Peyer's patch (tissue), 4 donors: ENCODE measurements at regions not wholly inside any gene's neighbourhood (a gene's known extent, or its start where the extent isn't known, plus 50 kb on each side); places are given as distances from the start of the nearest gene placed in this dataset.
"Not testable (repeated sequence)": the region's sequence is repeated elsewhere in the genome, so short reads cannot be mapped to it uniquely, and the experiment has no call there.

ENCODE experiments used
- DNase-seq, 3 donors: peaks; one replicate each; pipeline ENCODE4 v3.0.0-alpha.2; 2017 to 2019
- H3K27ac ChIP-seq, 4 donors: fragments of 200-600 bp; sonication (generic); one replicate each; pipeline ENCODE4 v1.5.1; 2016 to 2019
- H3K27me3 ChIP-seq, 2 donors: fragments of 200-600 bp; sonication (generic); one replicate each; pipeline ENCODE4 v1.5.1; 2019
- H3K36me3 ChIP-seq, 3 donors: fragments of 200-600 bp; sonication (generic); one replicate each; pipeline ENCODE4 v1.5.1; 2016 to 2019
- H3K4me1 ChIP-seq, 4 donors: fragments of 200-600 bp; sonication (generic); one replicate each; pipeline ENCODE4 v1.5.1; 2016 to 2019
- H3K4me3 ChIP-seq, 4 donors: fragments of 200-600 bp; sonication (generic); 1 replicate in 3 of 4; 2 replicates in 1 of 4; pipeline ENCODE4 v1.5.1; 2016 to 2019; ENCODE audit warnings: mild to moderate bottlenecking in 1 of 4
- H3K9me3 ChIP-seq, 4 donors: fragments of 200-600 bp; sonication (generic); one replicate each; pipeline ENCODE4 v1.5.1; 2016 to 2019; ENCODE audit warnings: mild to moderate bottlenecking in 1 of 4
- POLR2A ChIP-seq, 2 donors: fragments of 450-650 bp; IDR thresholded peaks; one replicate each; pipeline ENCODE4 v1.5.1; 2017; ENCODE audit warnings: antibody characterized with exemption in 2 of 2, mild to moderate bottlenecking in 2 of 2, moderate library complexity in 2 of 2
- TF ChIP-seq, protein P1 (sequence below), 6 experiments: fragments of 450-650 bp in 4 of 6; fragments of 200-600 bp in 2 of 6; sonication (generic) in 1 of 6; IDR thresholded peaks; one replicate each; pipeline ENCODE4 v1.5.1; 2017 to 2019; ENCODE audit warnings: antibody characterized with exemption in 6 of 6, mild to moderate bottlenecking in 3 of 6, moderate library complexity in 1 of 6

DNA sequence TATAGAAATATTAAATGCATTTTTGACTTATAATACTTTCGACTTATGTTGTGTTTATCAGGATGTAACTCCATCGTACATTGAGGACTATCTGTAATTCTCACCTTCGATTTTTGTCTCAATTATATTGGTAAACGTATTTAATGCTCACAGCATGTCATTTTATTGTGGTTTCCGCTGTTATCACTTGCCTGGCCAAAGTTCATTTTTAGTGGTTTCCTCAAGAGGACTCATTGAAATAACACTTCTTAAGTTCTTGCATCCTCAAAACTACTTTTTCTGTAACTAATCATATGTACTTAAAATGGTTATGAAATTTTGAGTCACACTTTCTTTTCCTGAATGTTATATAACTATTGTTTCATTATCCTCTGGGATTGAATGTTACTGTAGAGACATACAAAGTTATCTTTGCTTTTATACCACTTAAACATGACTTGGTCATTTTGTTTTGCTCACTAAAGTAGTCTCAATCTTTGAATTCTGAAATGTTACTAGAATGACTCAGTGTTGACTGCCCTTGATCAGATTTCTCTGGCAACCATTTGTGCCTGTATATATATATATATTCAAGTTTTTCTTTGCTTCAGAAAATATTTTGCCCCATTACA is 289.6 kb upstream of the PROX1 start:
- H3K27ac ChIP-seq, result no peak overlapping the region
- no peaks in the 10 kb centered on the region for H3K9me3 ChIP-seq
- H3K4me1 ChIP-seq, result peaks cover 0 to 17% (median 0%) of the 10 kb centered on the region in 4 donors
- H3K36me3 ChIP-seq, result no peaks in the 10 kb centered on the region
- peak in 1 of 3 donors; percentile 55 for DNase-seq
- H3K27me3 ChIP-seq, result no peaks in the 10 kb centered on the region
- TF ChIP-seq, protein P1, sequence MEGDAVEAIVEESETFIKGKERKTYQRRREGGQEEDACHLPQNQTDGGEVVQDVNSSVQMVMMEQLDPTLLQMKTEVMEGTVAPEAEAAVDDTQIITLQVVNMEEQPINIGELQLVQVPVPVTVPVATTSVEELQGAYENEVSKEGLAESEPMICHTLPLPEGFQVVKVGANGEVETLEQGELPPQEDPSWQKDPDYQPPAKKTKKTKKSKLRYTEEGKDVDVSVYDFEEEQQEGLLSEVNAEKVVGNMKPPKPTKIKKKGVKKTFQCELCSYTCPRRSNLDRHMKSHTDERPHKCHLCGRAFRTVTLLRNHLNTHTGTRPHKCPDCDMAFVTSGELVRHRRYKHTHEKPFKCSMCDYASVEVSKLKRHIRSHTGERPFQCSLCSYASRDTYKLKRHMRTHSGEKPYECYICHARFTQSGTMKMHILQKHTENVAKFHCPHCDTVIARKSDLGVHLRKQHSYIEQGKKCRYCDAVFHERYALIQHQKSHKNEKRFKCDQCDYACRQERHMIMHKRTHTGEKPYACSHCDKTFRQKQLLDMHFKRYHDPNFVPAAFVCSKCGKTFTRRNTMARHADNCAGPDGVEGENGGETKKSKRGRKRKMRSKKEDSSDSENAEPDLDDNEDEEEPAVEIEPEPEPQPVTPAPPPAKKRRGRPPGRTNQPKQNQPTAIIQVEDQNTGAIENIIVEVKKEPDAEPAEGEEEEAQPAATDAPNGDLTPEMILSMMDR (IDR thresholded peaks at IDR 0.05), result no peak
- no peak for TF ChIP-seq POLR2A (IDR thresholded peaks at IDR 0.05)
- no peak overlapping the region for H3K4me3 ChIP-seq

DNA sequence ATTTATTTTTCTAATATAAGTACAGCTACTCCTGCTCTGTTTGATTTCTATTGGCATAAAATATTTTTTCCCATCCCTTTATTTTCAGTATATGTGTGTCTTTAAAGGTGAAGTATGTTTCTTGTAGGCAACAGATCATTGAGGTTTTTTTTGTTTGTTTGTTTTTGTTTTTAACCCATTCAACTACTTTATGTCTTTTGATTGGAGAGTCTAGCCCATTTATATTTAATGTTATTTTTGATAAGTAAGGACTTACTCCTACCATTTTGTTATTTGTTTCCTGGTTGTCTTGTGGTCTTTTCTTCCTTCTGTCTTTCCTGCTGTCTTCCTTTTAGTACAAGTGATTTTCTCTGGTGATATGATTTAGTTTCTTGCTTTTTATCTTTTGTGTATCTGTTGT is 285.1 kb upstream of the PROX1 start:
- Histone ChIP-seq H3K9me3 (no peaks in the 10 kb centered on the region), H3K27me3 (no peaks in the 10 kb centered on the region), H3K27ac (no peak overlapping the region), H3K36me3 (no peaks in the 10 kb centered on the region), H3K4me3 (no peak overlapping the region), H3K4me1 (peaks cover 0 to 5% (median 0%) of the 10 kb centered on the region in 4 donors)
- DNase-seq, result no peak
- TF ChIP-seq POLR2A (IDR thresholded peaks at IDR 0.05), result no peak
- TF ChIP-seq, protein P1 (IDR thresholded peaks at IDR 0.05), result no peak

DNA sequence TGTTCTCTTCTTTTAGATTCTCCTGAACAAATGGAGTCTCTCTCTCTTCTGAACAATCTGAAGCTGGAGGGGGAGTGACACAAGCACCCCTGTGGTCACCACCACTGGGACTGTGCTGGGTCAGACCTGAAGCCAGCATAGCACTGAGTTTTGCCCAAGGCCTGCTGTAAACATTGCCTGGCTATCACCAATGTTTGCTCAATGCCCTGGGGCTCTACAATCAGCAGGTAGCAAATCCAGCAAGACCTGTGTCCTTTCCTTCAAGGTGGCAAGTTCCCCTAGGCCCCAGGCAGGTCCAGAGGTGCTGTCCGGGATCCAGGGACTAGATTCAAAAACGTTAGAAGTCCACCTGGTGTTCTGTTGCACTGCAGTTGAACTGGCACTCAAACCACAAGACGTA is 282.8 kb upstream of the PROX1 start:
- Histone ChIP-seq H3K4me3 (no peak overlapping the region), H3K4me1 (no peaks in the 10 kb centered on the region), H3K9me3 (peaks cover 0 to 3% (median 0%) of the 10 kb centered on the region in 4 donors), H3K27ac (no peak overlapping the region), H3K27me3 (no peaks in the 10 kb centered on the region), H3K36me3 (no peaks in the 10 kb centered on the region)
- no peak for DNase-seq
- no peak for TF ChIP-seq POLR2A (IDR thresholded peaks at IDR 0.05)
- TF ChIP-seq, protein P1 (IDR thresholded peaks at IDR 0.05), result no peak

DNA sequence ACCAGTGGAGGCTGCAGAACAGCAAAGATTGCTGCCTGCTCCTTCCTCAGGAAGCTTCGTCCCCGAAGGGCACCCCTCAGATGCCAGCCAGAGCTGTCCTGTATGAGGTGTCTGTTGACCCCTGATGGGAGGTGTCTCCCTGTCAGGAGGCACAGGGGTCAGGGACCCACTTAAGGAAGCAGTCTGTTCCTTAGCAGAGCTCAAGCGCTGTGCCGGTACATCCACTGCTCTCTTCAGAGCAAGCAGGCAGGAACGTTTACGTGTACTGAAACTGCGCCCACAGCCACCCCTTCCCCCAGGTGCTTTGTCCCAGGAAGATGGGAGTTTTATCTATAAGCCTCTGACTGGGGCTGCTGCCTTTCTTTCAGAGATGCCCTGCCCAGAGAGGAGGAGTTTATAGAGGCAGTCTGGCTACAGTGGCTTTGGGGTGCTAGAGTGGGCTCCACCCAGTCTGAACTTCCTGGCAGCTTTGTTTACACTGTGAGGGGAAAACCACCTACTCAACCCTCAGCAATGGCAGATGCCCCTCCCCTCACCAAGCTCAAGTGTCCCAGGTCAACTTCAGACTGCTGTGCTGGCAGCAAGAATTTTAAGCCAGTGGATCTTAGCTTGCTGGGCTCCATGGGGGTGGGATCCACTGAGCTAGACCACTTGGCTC is 275.8 kb upstream of the PROX1 start:
- DNase-seq, H3K9me3 ChIP-seq, H3K27ac ChIP-seq, H3K4me1 ChIP-seq, H3K27me3 ChIP-seq, H3K4me3 ChIP-seq, H3K36me3 ChIP-seq: not testable (repeated sequence)

DNA sequence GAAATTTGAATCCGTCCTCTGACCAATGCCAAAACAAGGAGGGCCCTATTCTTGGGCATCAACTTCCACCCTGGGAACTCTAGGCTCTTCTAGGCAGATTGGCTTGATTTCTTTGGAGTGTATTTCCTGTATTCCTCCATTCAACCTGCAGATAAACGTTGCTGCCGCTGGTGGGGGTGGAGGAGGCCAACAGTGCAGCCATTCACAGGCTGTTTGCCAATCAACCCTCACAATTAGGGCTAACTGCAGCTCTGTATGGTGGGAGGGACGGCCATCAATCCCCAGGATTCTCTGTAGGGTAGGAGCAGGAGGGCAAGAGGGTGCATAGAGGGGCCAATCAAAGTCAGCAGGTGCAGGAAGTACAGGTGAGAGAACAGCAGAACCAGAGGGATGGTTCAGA is 273.1 kb upstream of the PROX1 start:
- Histone ChIP-seq H3K9me3 (no peaks in the 10 kb centered on the region), H3K4me3 (no peak overlapping the region)
- no peak for DNase-seq

DNA sequence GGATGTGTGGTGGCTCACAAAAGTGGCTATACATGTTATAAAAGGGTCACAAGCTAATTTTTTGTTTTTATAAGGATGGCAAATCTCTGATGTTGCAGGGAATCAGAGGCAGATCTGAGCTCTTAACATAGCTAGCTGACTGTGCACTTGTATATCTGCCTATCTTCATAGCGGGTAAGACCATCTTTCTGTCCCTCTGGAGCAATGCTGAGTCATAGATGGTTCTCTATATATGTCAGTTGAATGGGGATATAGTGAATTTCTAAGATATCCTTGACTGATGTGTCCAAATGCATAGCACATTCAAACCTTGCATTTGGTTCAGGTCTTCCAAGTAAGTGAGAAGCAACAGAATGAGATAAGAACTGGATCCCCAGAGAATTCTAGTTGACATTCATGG is 272.6 kb upstream of the PROX1 start:
- no peak for DNase-seq
- TF ChIP-seq, protein P1 (IDR thresholded peaks at IDR 0.05), result no peak
- TF ChIP-seq POLR2A (IDR thresholded peaks at IDR 0.05), result no peak
- Histone ChIP-seq H3K4me3 (no peak overlapping the region), H3K9me3 (no peaks in the 10 kb centered on the region), H3K4me1 (no peaks in the 10 kb centered on the region), H3K36me3 (no peaks in the 10 kb centered on the region), H3K27ac (no peak overlapping the region), H3K27me3 (no peaks in the 10 kb centered on the region)

More for the DNA sequence above, 273.1 kb upstream of the PROX1 start:
- Histone ChIP-seq H3K27me3 (no peaks in the 10 kb centered on the region), H3K27ac (no peak overlapping the region), H3K4me1 (no peaks in the 10 kb centered on the region), H3K36me3 (no peaks in the 10 kb centered on the region)
- no peak for TF ChIP-seq POLR2A (IDR thresholded peaks at IDR 0.05)
- TF ChIP-seq, protein P1 (IDR thresholded peaks at IDR 0.05), result no peak
